ENCODE measurements at regions not wholly inside any gene's neighbourhood (a gene's known extent, or its start where the extent isn't known, plus 50 kb on each side); places are given as distances from the start of the nearest gene placed in this dataset.

DNA sequence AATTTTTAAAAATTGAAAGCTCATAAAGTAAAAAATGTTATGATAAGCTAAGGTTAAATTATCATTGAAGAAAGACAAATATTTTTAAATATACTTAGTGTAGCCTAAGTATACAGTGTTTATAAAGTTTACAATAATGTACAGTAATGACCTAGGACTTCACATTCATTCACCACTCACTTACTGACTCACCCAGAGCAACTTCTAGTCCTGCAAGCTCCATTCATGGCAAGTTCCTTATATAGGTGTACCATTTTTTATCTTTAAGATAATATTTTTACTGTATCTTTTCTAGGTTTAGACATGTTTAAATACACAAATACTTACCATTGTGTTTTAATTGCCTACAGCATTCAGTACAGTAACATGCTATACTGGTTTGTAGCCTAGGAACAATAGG, 112.3 kb upstream of the RADX start:
- DNase-seq (ENCODE audit: low spot score) = no peak

DNA sequence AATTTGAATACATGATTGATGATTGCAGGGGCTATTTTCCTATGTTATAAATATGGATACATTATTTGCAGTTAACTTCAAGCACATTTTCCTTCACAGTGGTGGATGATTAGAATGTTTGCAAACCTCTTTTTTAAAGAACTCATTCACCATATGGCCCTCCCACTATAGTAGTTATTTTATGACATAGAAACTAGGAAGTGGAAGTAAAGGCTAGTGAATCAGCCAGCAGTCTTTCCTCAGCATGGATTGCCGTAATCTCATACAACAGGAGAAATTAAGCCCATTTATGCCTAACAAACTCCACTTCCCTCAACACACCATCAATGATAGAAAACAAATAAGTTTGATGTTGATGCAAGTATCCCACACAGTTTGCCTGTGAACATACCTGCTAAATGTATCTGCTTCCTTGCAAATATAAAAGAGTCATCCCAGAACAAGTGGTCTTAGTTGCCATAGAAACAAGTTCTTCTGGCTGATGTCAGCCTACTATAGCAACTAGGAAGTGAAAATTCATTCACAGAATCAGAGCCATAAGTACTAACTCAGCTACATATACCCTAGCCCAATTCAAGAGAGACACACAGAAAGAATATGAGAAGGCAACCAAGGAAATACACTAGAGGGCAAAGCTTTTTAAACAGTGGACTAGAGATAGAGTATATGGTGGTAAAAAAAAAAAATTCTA, 100.9 kb upstream of the RADX start:
- H3K36me3 ChIP-seq = no peaks in the 10 kb centered on the region
- DNase-seq (ENCODE audit: low spot score) = no peak
- H3K4me1 ChIP-seq = no peaks in the 10 kb centered on the region
- H3K4me3 ChIP-seq = no peak overlapping the region
- no peak overlapping the region for H3K27ac ChIP-seq
- no peaks in the 10 kb centered on the region for H3K9me3 ChIP-seq
- TF ChIP-seq, protein P1, sequence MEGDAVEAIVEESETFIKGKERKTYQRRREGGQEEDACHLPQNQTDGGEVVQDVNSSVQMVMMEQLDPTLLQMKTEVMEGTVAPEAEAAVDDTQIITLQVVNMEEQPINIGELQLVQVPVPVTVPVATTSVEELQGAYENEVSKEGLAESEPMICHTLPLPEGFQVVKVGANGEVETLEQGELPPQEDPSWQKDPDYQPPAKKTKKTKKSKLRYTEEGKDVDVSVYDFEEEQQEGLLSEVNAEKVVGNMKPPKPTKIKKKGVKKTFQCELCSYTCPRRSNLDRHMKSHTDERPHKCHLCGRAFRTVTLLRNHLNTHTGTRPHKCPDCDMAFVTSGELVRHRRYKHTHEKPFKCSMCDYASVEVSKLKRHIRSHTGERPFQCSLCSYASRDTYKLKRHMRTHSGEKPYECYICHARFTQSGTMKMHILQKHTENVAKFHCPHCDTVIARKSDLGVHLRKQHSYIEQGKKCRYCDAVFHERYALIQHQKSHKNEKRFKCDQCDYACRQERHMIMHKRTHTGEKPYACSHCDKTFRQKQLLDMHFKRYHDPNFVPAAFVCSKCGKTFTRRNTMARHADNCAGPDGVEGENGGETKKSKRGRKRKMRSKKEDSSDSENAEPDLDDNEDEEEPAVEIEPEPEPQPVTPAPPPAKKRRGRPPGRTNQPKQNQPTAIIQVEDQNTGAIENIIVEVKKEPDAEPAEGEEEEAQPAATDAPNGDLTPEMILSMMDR (IDR thresholded peaks at IDR 0.05) = no peak
- H3K27me3 ChIP-seq = no peaks in the 10 kb centered on the region

More for the DNA sequence above, 112.3 kb upstream of the RADX start:
- no peak overlapping the region for H3K4me3 ChIP-seq
- H3K4me1 ChIP-seq = no peaks in the 10 kb centered on the region
- H3K27ac ChIP-seq = no peak overlapping the region
- TF ChIP-seq, protein P1 (IDR thresholded peaks at IDR 0.05) = no peak
- H3K9me3 ChIP-seq = peaks cover 0 to 8% of the 10 kb centered on the region in 2 donors
- H3K36me3 ChIP-seq = no peaks in the 10 kb centered on the region
- H3K27me3 ChIP-seq = no peaks in the 10 kb centered on the region

Data from right atrium auricular region (tissue), 2 donors.